OCI-LY1 (cell line): ENCODE measurements at regions not wholly inside any gene's neighbourhood (a gene's known extent, or its start where the extent isn't known, plus 50 kb on each side); places are given as distances from the start of the nearest gene placed in this dataset.

ENCODE experiments used
- H2AFZ ChIP-seq: fragments of 200-600 bp; sonication (generic), shearing (Covaris generic); 2 replicates; pipeline ENCODE4 v1.6.0; 2014; ENCODE audit warnings: antibody characterized with exemption, mild to moderate bottlenecking, low read length
- H3F3A ChIP-seq: fragments of 200-600 bp; sonication (generic), shearing (Covaris generic); 2 replicates; pipeline ENCODE4 v1.6.0; 2014; ENCODE audit warnings: mild to moderate bottlenecking, antibody characterized with exemption, low read length, moderate library complexity; ENCODE audit not compliant: insufficient read depth
- H3K27ac ChIP-seq: fragments of 200-600 bp; sonication (generic); 2 replicates; pipeline ENCODE4 v1.5.1; 2014; ENCODE audit warnings: low read length, mixed run types, mild to moderate bottlenecking, low read depth; ENCODE audit not compliant: poor library complexity, severe bottlenecking
- H3K27me3 ChIP-seq: fragments of 200-600 bp; sonication (generic); 2 replicates; pipeline ENCODE4 v1.6.0; 2014; ENCODE audit warnings: antibody characterized with exemption, mild to moderate bottlenecking, low read length, moderate library complexity; ENCODE audit not compliant: insufficient read depth
- H3K36me3 ChIP-seq: fragments of 200-600 bp; sonication (generic); 2 replicates; pipeline ENCODE4 v1.6.1; 2014; ENCODE audit warnings: mild to moderate bottlenecking, antibody characterized with exemption, low read length, moderate library complexity, mixed read lengths; ENCODE audit not compliant: insufficient read depth
- H3K4me1 ChIP-seq: fragments of 200-600 bp; sonication (generic); 2 replicates; pipeline ENCODE4 v1.5.1; 2014; ENCODE audit warnings: mild to moderate bottlenecking, low read length, moderate library complexity; ENCODE audit not compliant: insufficient read depth, severe bottlenecking
- H3K4me2 ChIP-seq: fragments of 200-600 bp; sonication (generic), shearing (Covaris generic); 2 replicates; pipeline ENCODE4 v1.6.1; 2014; ENCODE audit warnings: low read length
- H3K4me3 ChIP-seq: fragments of 200-600 bp; sonication (generic); 2 replicates; pipeline ENCODE4 v1.5.1; 2014; ENCODE audit warnings: low read length, low read depth, mild to moderate bottlenecking, mixed read lengths; ENCODE audit not compliant: poor library complexity, severe bottlenecking
- H3K79me2 ChIP-seq: fragments of 200-600 bp; shearing (Covaris generic); 2 replicates; pipeline ENCODE4 v1.6.1; 2016; ENCODE audit warnings: mixed run types, low read length, mixed read lengths; ENCODE audit not compliant: insufficient read depth
- H3K9ac ChIP-seq: fragments of 200-600 bp; sonication (generic), shearing (Covaris generic); 2 replicates; pipeline ENCODE4 v1.6.1; 2014; ENCODE audit warnings: mild to moderate bottlenecking, low read length, mixed read lengths
- H3K9me2 ChIP-seq: fragments of 200-600 bp; sonication (generic), shearing (Covaris generic); 2 replicates; pipeline ENCODE4 v1.6.1; 2014; ENCODE audit warnings: low read depth, mild to moderate bottlenecking, low read length, mixed read lengths
- H3K9me3 ChIP-seq: fragments of 200-600 bp; shearing (Covaris generic); 2 replicates; pipeline ENCODE4 v1.6.1; 2014; ENCODE audit warnings: low read length, mixed read lengths
- H4K20me1 ChIP-seq: fragments of 200-600 bp; sonication (generic), shearing (Covaris generic); 2 replicates; pipeline ENCODE4 v1.6.0; 2016; ENCODE audit warnings: mild to moderate bottlenecking, low read length; ENCODE audit not compliant: insufficient read depth
- CTCF ChIP-seq: fragments of 200-600 bp; sonication (generic), shearing (Covaris generic); IDR thresholded peaks from 2 replicates; pipeline ENCODE4 v1.5.1; 2017; ENCODE audit warnings: mild to moderate bottlenecking, antibody characterized with exemption, low read length, moderate library complexity, mixed read lengths
- EZH2 ChIP-seq: fragments of 200-600 bp; sonication (generic), shearing (Covaris generic); IDR thresholded peaks from 2 replicates; pipeline ENCODE4 v1.8.0; 2017; ENCODE audit warnings: borderline replicate concordance, mixed run types, mild to moderate bottlenecking, antibody characterized with exemption, low read length, moderate library complexity, mixed read lengths

DNA sequence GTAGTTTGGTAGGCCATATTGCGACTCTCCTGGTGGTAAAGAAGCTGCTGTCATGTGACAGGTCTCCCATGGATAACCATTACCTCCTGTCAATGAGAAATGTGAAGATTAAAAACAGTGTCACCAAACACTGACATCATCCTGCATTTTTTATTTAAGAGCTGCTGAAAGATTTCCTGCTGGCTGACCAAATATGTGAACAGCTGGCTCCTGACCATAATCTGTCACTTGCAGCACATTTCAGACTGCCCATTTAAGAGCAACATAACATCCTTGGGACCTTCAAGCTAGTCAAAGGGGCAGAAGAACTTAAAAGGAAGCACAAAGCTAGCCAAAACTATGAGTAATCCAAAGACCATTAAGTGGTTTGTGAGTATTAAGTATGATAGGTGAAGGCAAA, 288.0 kb downstream of the IZUMO3 start:
- no peaks in the 10 kb centered on the region for H3K9me3 ChIP-seq
- H3F3A ChIP-seq: no peaks in the 10 kb centered on the region
- no peaks in the 10 kb centered on the region for H3K27me3 ChIP-seq
- TF ChIP-seq CTCF (no peak), EZH2 (no peak)
- no peak overlapping the region for H3K9ac ChIP-seq
- no peaks in the 10 kb centered on the region for H3K79me2 ChIP-seq
- H2AFZ ChIP-seq: no peak overlapping the region
- H3K27ac ChIP-seq: no peak overlapping the region
- no peak overlapping the region for H3K4me2 ChIP-seq
- H4K20me1 ChIP-seq: no peaks in the 10 kb centered on the region
- no peaks in the 10 kb centered on the region for H3K36me3 ChIP-seq
- no peaks in the 10 kb centered on the region for H3K9me2 ChIP-seq
- H3K4me1 ChIP-seq: no peaks in the 10 kb centered on the region
- no peak overlapping the region for H3K4me3 ChIP-seq

- Histone ChIP-seq H3K9me2 (no peaks in the 10 kb centered on the region), H3F3A (no peaks in the 10 kb centered on the region), H3K4me1 (no peaks in the 10 kb centered on the region), H3K79me2 (no peaks in the 10 kb centered on the region), H3K27ac (no peak overlapping the region), H3K4me2 (no peak overlapping the region), H3K36me3 (no peaks in the 10 kb centered on the region), H3K27me3 (no peaks in the 10 kb centered on the region), H3K9ac (no peak overlapping the region), H3K9me3 (no peaks in the 10 kb centered on the region), H3K4me3 (no peak overlapping the region), H2AFZ (no peak overlapping the region), H4K20me1 (no peaks in the 10 kb centered on the region)
- TF ChIP-seq EZH2 (no peak), CTCF (peak; percentile 58)
Measured at GRCh38 chr9:24245988-24246387, 299.7 kb downstream of the IZUMO3 start.

DNA sequence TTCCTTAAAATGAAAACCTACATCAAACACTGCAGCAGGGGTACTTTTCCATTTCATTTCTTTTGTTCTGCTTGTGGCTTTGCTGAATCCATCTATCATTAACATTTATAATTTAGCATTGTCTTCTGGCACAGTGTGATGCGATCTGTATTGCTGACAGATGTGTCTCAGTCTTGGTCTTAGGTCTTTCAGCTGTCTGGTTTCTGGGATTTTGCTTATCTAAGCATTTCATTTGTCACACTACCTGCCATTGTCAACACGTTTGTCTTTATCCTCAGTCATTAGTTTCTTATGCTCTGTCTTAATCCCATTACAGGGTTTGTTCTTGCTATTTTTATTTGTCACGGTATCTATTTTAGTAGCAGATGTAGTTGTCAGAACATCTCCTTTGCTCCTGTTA, 303.1 kb downstream of the IZUMO3 start:
- Histone ChIP-seq H3K9ac (no peak overlapping the region), H3K9me3 (no peaks in the 10 kb centered on the region), H2AFZ (no peak overlapping the region)

More for the DNA sequence above, 303.1 kb downstream of the IZUMO3 start:
- H4K20me1 ChIP-seq: no peaks in the 10 kb centered on the region
- no peak for TF ChIP-seq EZH2
- TF ChIP-seq CTCF: no peak
- H3K9me2 ChIP-seq: no peaks in the 10 kb centered on the region
- H3K4me2 ChIP-seq: no peak overlapping the region
- no peak overlapping the region for H3K27ac ChIP-seq
- no peaks in the 10 kb centered on the region for H3K4me1 ChIP-seq
- no peaks in the 10 kb centered on the region for H3F3A ChIP-seq
- no peak overlapping the region for H3K4me3 ChIP-seq
- H3K36me3 ChIP-seq: no peaks in the 10 kb centered on the region
- H3K79me2 ChIP-seq: no peaks in the 10 kb centered on the region
- no peaks in the 10 kb centered on the region for H3K27me3 ChIP-seq
